Bronchial epithelial cell (primary cell): ENCODE measurements at regions not wholly inside any gene's neighbourhood (a gene's known extent, or its start where the extent isn't known, plus 50 kb on each side); places are given as distances from the start of the nearest gene placed in this dataset.
"Not testable (repeated sequence)": the region's sequence is repeated elsewhere in the genome, so short reads cannot be mapped to it uniquely, and the experiment has no call there.

Experiments
- DNase-seq: peaks from one replicate; pipeline ENCODE4 v3.0.0-alpha.2; 2010; ENCODE audit warnings: low read depth
- FAIRE-seq: peaks from 2 replicates; lab custom pipeline; 2011; peaks lifted over from hg19 to GRCh38; lab: Jason Lieb, UNC
- H3K27me3 ChIP-seq: 2 replicates; pipeline ENCODE4 v1.5.1; 2011; ENCODE audit warnings: low read length; ENCODE audit not compliant: control insufficient read depth, insufficient read depth
- H3K36me3 ChIP-seq: 2 replicates; pipeline ENCODE4 v1.5.1; 2011; ENCODE audit warnings: low read length; ENCODE audit not compliant: control insufficient read depth, insufficient read depth
- H3K4me3 ChIP-seq: 2 replicates; pipeline ENCODE4 v1.5.1; 2011; ENCODE audit warnings: mild to moderate bottlenecking, low read depth, low read length, control low read depth
- TF ChIP-seq, protein P1 (sequence below): IDR thresholded peaks from 2 replicates; pipeline ENCODE4 v1.5.1; 2011; ENCODE audit warnings: mild to moderate bottlenecking, moderate library complexity, low read length, control low read depth, inconsistent platforms; ENCODE audit not compliant: insufficient read depth, severe bottlenecking

- DNase-seq: no peak
- TF ChIP-seq, protein P1, sequence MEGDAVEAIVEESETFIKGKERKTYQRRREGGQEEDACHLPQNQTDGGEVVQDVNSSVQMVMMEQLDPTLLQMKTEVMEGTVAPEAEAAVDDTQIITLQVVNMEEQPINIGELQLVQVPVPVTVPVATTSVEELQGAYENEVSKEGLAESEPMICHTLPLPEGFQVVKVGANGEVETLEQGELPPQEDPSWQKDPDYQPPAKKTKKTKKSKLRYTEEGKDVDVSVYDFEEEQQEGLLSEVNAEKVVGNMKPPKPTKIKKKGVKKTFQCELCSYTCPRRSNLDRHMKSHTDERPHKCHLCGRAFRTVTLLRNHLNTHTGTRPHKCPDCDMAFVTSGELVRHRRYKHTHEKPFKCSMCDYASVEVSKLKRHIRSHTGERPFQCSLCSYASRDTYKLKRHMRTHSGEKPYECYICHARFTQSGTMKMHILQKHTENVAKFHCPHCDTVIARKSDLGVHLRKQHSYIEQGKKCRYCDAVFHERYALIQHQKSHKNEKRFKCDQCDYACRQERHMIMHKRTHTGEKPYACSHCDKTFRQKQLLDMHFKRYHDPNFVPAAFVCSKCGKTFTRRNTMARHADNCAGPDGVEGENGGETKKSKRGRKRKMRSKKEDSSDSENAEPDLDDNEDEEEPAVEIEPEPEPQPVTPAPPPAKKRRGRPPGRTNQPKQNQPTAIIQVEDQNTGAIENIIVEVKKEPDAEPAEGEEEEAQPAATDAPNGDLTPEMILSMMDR: no peak
- no peak overlapping the region for H3K4me3 ChIP-seq
- peaks cover 9% of the 10 kb centered on the region for H3K27me3 ChIP-seq
- no peaks in the 10 kb centered on the region for H3K36me3 ChIP-seq
- FAIRE-seq: no peak
These were observed 185.3 kb downstream of the RPS24 start for GRCh38 chr10:78218798-78219490.

- not testable (repeated sequence) for FAIRE-seq, DNase-seq, H3K27me3 ChIP-seq, H3K4me3 ChIP-seq, H3K36me3 ChIP-seq
These were observed 185.9 kb downstream of the RPS24 start for GRCh38 chr10:78219568-78219967.

- DNase-seq: no peak
- FAIRE-seq: no peak
- Histone ChIP-seq H3K36me3 (no peaks in the 10 kb centered on the region), H3K4me3 (no peak overlapping the region), H3K27me3 (peaks cover 9% of the 10 kb centered on the region)
- TF ChIP-seq, protein P1: no peak
These were observed 187.1 kb downstream of the RPS24 start for GRCh38 chr10:78220781-78221180.

DNA sequence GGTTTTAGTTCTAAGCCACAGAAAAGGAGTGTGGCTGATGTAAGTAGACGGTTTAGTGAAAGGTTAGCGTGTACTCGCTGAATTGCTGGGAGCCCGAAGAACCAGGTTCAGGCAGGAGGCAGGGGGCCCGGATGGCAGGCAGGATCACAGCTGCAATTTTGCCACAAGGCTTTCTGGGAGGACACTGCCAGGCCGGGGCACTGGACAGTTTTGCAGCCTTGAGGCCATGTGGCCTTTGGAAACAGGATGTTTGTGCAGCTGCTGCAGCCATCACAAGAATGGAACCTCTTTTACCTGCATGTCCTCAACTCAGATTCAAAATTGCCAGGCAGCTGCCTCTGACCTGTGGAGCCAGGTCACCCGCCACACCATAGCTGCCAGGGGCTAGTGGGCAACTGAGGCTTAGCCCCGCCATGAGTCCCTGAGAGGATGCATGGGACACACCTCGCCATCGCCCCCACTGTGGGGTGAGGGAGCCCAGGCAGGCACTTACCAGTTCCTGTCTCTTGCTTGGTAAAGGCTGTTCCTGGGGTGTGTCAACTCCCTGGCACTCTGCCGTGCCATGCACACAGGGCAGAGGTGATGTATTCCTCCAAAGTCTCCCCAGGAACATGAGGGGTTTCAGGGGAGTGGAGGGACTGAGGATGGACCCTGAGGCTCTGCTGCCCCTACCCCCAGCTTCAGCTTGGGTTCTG lies 188.6 kb downstream of the RPS24 start:
- TF ChIP-seq, protein P1: no peak
- Histone ChIP-seq H3K4me3 (no peak overlapping the region), H3K36me3 (no peaks in the 10 kb centered on the region), H3K27me3 (peaks cover 9% of the 10 kb centered on the region)
- DNase-seq: no peak
- FAIRE-seq: no peak

GRCh38 chr10:78223088-78223487 lies 189.4 kb downstream of the RPS24 start:
- Histone ChIP-seq H3K27me3 (peaks cover 4% of the 10 kb centered on the region), H3K36me3 (no peaks in the 10 kb centered on the region), H3K4me3 (no peak overlapping the region)
- DNase-seq: no peak
- TF ChIP-seq, protein P1: no peak
- FAIRE-seq: no peak

DNA sequence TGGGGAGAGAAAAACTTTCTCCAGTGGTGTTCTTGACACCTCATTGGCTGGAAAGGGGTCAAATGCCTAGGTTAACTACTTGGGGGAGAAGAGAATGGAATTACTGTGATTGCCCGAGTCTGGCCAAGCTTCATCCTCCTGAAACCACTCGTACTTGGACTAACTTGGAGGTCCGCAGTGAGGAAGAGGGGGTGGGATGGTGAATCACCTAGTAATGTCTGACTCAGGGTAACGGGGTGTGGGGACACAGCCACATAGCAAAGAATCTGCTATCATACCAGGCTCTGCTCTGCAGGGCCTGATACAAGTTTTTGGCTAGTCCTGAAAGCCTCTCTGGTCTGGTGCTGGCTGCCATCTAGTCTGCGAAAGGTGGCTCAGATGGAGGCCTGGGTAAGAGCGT lies 190.9 kb downstream of the RPS24 start:
- Histone ChIP-seq H3K4me3 (no peak overlapping the region), H3K36me3 (no peaks in the 10 kb centered on the region), H3K27me3 (no peaks in the 10 kb centered on the region)
- TF ChIP-seq, protein P1: no peak
- DNase-seq: no peak
- no peak for FAIRE-seq
